ENCODE measurements at regions not wholly inside any gene's neighbourhood (a gene's known extent, or its start where the extent isn't known, plus 50 kb on each side); places are given as distances from the start of the nearest gene placed in this dataset.

DNA sequence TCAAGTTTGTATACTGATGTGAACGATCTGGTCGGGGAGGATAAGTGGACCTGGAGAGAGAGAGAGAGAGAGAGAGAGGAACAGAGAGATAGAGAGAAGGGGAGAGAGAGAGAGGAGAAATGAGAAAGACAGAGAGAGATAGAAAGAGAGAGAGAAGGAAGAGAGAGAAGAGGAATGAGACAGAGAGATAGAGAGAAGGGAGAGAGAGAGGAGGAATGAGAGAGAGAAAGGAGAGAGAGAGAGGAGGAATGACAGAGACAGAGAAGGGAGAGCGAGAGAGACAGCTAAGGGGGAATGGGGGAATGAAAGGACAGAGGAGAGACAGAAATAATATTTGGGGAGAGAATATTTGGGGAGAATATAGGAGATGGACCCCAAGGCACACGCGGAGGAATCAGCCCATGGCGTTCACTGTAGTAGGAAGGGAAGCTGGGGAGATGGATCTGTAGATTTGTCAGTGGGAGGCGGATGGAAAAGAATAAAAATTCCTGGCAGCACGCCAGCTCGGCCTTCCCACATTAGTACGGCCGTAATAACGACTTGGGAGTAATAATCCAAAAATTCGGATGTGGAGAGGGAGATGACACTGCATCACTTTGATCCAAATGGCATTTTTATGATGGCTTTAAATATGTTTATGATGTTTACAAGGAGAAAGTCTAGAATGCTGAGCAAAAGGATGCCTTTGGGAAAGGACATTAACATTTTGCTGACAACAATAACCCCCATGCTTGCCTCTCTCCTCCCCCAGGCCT, 159.8 kb upstream of the KCNJ6 start:
- TF ChIP-seq CTCF (IDR thresholded peaks at IDR 0.05; ENCODE audit: low read length) (no peak), EZH2 (optimal IDR thresholded peaks at IDR 0.05; ENCODE audit: low read depth, low read length) (no peak)
